IMR-90 (cell line): ENCODE measurements at regions not wholly inside any gene's neighbourhood (a gene's known extent, or its start where the extent isn't known, plus 50 kb on each side); places are given as distances from the start of the nearest gene placed in this dataset. TPM values are rescaled to one million over a fixed set of nuclear protein-coding genes. Genes with fewer than 3 reads are reported as not detected.

Experiments
- ATAC-seq: fragments of 200-7000 bp; cut with Tn5 transposase; 2 replicates; pipeline ENCODE4 v1.9.1; 2020; ENCODE audit warnings: low read depth, mild to moderate bottlenecking, moderate library complexity
- BruUV-seq: library from RNA; stranded (reverse); fragments of 400-500 nt; replicated peaks from 2 replicates; lab custom pipeline; 2021; lab: Mats Ljungman, UMichigan
- CTCF ChIA-PET: fragments of 300-600 bp; formaldehyde crosslinking; extraction: SDS; loops from one replicate; lab custom pipeline; 2021; ENCODE audit warnings: antibody characterized with exemption; lab: Yijun Ruan, JAX
- POLR2A ChIA-PET: fragments of 300-600 bp; sonication (Branson Sonifier 250); formaldehyde crosslinking; loops from one replicate; lab custom pipeline; 2022; ENCODE audit warnings: antibody characterized with exemption; ENCODE audit not compliant: unreplicated experiment; lab: Charles Lee
- DNase-seq: peaks from one replicate; pipeline ENCODE4 v3.0.0; 2013
- H2AFZ ChIP-seq: replicated peaks from 2 replicates; pipeline ENCODE3; 2013; ENCODE audit warnings: low read length, mild to moderate bottlenecking; ENCODE audit not compliant: poor library complexity
- H2AK5ac ChIP-seq: 2 replicates; pipeline ENCODE4 v1.6.1; 2013; ENCODE audit warnings: low read depth, low read length, inconsistent platforms
- H2AK9ac ChIP-seq: replicated peaks from 2 replicates; pipeline ENCODE3; 2013; ENCODE audit warnings: mild to moderate bottlenecking, low read depth, low read length, moderate library complexity; ENCODE audit not compliant: poor library complexity
- H2BK120ac ChIP-seq: 2 replicates; pipeline ENCODE4 v1.6.1; 2013; ENCODE audit warnings: low read depth, low read length, inconsistent platforms
- H2BK15ac ChIP-seq: 3 replicates; pipeline ENCODE4 v1.6.1; 2013; ENCODE audit warnings: low read depth, low read length, inconsistent platforms
- H2BK20ac ChIP-seq: 2 replicates; pipeline ENCODE4 v1.6.1; 2013; ENCODE audit warnings: low read depth, mild to moderate bottlenecking, inconsistent platforms, low read length, moderate library complexity
- H2BK5ac ChIP-seq: 2 replicates; pipeline ENCODE4 v1.6.1; 2013; ENCODE audit warnings: mild to moderate bottlenecking, low read depth, low read length, inconsistent platforms; ENCODE audit not compliant: poor library complexity, severe bottlenecking
- H3K14ac ChIP-seq: replicated peaks from 2 replicates; pipeline ENCODE4 v1.6.1; 2013; ENCODE audit warnings: low read depth, low read length, inconsistent platforms
- H3K18ac ChIP-seq: 2 replicates; pipeline ENCODE4 v1.6.1; 2013; ENCODE audit warnings: low read depth, low read length, control low read depth
- H3K23ac ChIP-seq: 2 replicates; pipeline ENCODE4 v1.6.1; 2013; ENCODE audit warnings: low read depth, low read length, inconsistent platforms
- H3K27ac ChIP-seq: 2 replicates; pipeline ENCODE4 v1.5.1; 2013; ENCODE audit warnings: mild to moderate bottlenecking, control low read depth, low read length; ENCODE audit not compliant: insufficient read depth
- H3K27me3 ChIP-seq: 2 replicates; pipeline ENCODE4 v1.6.1; 2013; ENCODE audit warnings: low read length; ENCODE audit not compliant: control insufficient read depth, insufficient read depth
- H3K36me3 ChIP-seq: 2 replicates; pipeline ENCODE4 v1.6.1; 2013; ENCODE audit warnings: low read length, mixed read lengths; ENCODE audit not compliant: control insufficient read depth, insufficient read depth
- H3K4ac ChIP-seq: 2 replicates; pipeline ENCODE4 v1.6.1; 2013; ENCODE audit warnings: low read depth, low read length, inconsistent platforms
- H3K4me1 ChIP-seq: 2 replicates; pipeline ENCODE4 v1.6.1; 2013; ENCODE audit warnings: low read length, mixed read lengths; ENCODE audit not compliant: control insufficient read depth, insufficient read depth
- H3K4me2 ChIP-seq: 2 replicates; pipeline ENCODE4 v1.6.1; 2013; ENCODE audit warnings: low read depth, mild to moderate bottlenecking, control low read depth, low read length, moderate library complexity
- H3K4me3 ChIP-seq: 2 replicates; pipeline ENCODE4 v1.5.1; 2013; ENCODE audit warnings: low read depth, mild to moderate bottlenecking, control low read depth, low read length, moderate library complexity; ENCODE audit not compliant: insufficient read depth
- H3K56ac ChIP-seq: 2 replicates; pipeline ENCODE4 v1.6.1; 2013; ENCODE audit warnings: low read length, inconsistent platforms; ENCODE audit not compliant: insufficient read depth; ENCODE audit errors: extremely low read depth
- H3K79me1 ChIP-seq, 2 experiments: 2 replicates each; pipeline ENCODE4 v1.6.1; 2013; ENCODE audit warnings: low read length in 2 of 2, inconsistent platforms in 1 of 2, low read depth in 1 of 2
- H3K9ac ChIP-seq: 2 replicates; pipeline ENCODE4 v1.6.1; 2013; ENCODE audit warnings: low read depth, low read length, control low read depth
- H3K9me1 ChIP-seq: 2 replicates; pipeline ENCODE4 v1.6.1; 2013; ENCODE audit warnings: low read length, inconsistent platforms; ENCODE audit not compliant: insufficient read depth
- H3K9me3 ChIP-seq: 2 replicates; pipeline ENCODE4 v1.6.1; 2013; ENCODE audit warnings: low read length; ENCODE audit not compliant: control insufficient read depth, insufficient read depth
- H4K20me1 ChIP-seq: 2 replicates; pipeline ENCODE4 v1.6.1; 2013; ENCODE audit warnings: low read length, inconsistent platforms; ENCODE audit not compliant: insufficient read depth
- H4K5ac ChIP-seq: 2 replicates; pipeline ENCODE4 v1.6.1; 2013; ENCODE audit warnings: mild to moderate bottlenecking, low read depth, low read length, control low read depth
- H4K8ac ChIP-seq, 2 experiments: 2 replicates each; pipeline ENCODE4 v1.6.1; 2013; ENCODE audit warnings: low read depth in 2 of 2, low read length in 2 of 2, control low read depth in 1 of 2, inconsistent platforms in 1 of 2
- H4K91ac ChIP-seq: 2 replicates; pipeline ENCODE4 v1.6.1; 2013; ENCODE audit warnings: low read depth, low read length, inconsistent platforms; ENCODE audit not compliant: insufficient read depth
- CTCF ChIP-seq: conservative IDR thresholded peaks from 2 replicates; pipeline ENCODE4 v1.5.1; 2012; ENCODE audit warnings: mild to moderate bottlenecking, low read depth, low read length, improper control_type of control experiment
- FOS ChIP-seq: fragments of 150-350 bp; IDR thresholded peaks from 2 replicates; pipeline ENCODE4 v1.6.1; 2016; ENCODE audit warnings: low read depth, low read length
- MAZ ChIP-seq: IDR thresholded peaks from 2 replicates; pipeline ENCODE4 v1.6.1; 2012; ENCODE audit warnings: low read depth, mild to moderate bottlenecking, low read length, improper control_type of control experiment, moderate library complexity, borderline replicate concordance
- NFE2L2 ChIP-seq: fragments of 150-350 bp; IDR thresholded peaks from 2 replicates; pipeline ENCODE4 v1.6.1; 2016; ENCODE audit warnings: low read depth, mild to moderate bottlenecking, low read length
- whole genome bisulfite sequencing, 2 experiments: methylation state at CpG; one replicate each; pipeline versions ENCODE4 v1.1.5 to v1.1.7; 2013; ENCODE audit warnings: missing lambda C conversion rate in 2 of 2; ENCODE audit not compliant: insufficient read length in 1 of 2; ENCODE audit errors: extremely low coverage in 2 of 2; 5-methylcytosine and 5-hydroxymethylcytosine counted together
- dilution Hi-C: fragments of 300-500 bp; cut with HindIII; formaldehyde crosslinking; loops from one replicate; pipeline ENCODE4 v1.14.3; 2018; ENCODE audit warnings: low sequenced_read_pairs; ENCODE audit not compliant: unreplicated experiment
- in situ Hi-C: fragments of 300-500 bp; cut with MboI; formaldehyde crosslinking; loops from 3 replicates; pipeline ENCODE4 v1.14.3; 2019; ENCODE audit warnings: low sequenced_read_pairs, inconsistent platforms, mixed read lengths
- intact Hi-C: fragments of 100-400 bp; cut with micrococcal nuclease; formaldehyde crosslinking; loops from 2 replicates; pipeline ENCODE4 v1.10.0; 2022
- microRNA-seq, 2 experiments: library from miRNA; stranded (forward) in 1 of 2; unstranded in 1 of 2; fragments of 10-50 nt in 1 of 2; fragments of <30 nt in 1 of 2; gene quantifications in 1 of 2; microRNA quantifications in 1 of 2; one replicate each; pipeline versions ENCODE3 to v1.1.0; 2013 to 2020; ENCODE audit not compliant: insufficient read depth in 1 of 2, insufficient read length in 1 of 2, unreplicated experiment in 1 of 2
- small RNA-seq, 5 experiments: library from RNA; depleted of rRNA; stranded (forward); fragments of <200 nt; gene quantifications; one replicate each; pipeline ENCODE3, GENCODE V24; 2012

GRCh38 chr18:33802955-33803354, 224.9 kb downstream of the ASXL3 start:
- H3K79me1 ChIP-seq, result no peaks in the 10 kb centered on the region
- no peak overlapping the region for H2BK20ac ChIP-seq
- H3K9me3 ChIP-seq, result no peaks in the 10 kb centered on the region
- H4K5ac ChIP-seq, result no peak overlapping the region
- H3K9ac ChIP-seq, result no peak overlapping the region
- H3K27ac ChIP-seq, result no peak overlapping the region
- H3K4me2 ChIP-seq, result no peak overlapping the region
- no peaks in the 10 kb centered on the region for H4K20me1 ChIP-seq
- H3K4me3 ChIP-seq, result no peak overlapping the region
- dilution Hi-C loops (no loop called here), in situ Hi-C loops (no loop called here), intact Hi-C loops (no loop called here)
- TF ChIP-seq CTCF (no peak), MAZ (no peak), NFE2L2 (no peak), FOS (no peak)
- no peaks in the 10 kb centered on the region for H3K9me1 ChIP-seq
- no peak overlapping the region for H3K23ac ChIP-seq
- H2BK5ac ChIP-seq, result no peak overlapping the region
- no peak overlapping the region for H2BK15ac ChIP-seq
- H2AK9ac ChIP-seq, result no peak overlapping the region
- DNase-seq (no peak), ATAC-seq (no peak)
- WGBS, 2 experiments, result no CpG with 5 or more reads among the region's 2 CpGs
- no TSS peak for BruUV-seq
- no peak overlapping the region for H3K4ac ChIP-seq
- no peak overlapping the region for H2AK5ac ChIP-seq
- no peak overlapping the region for H4K8ac ChIP-seq
- no peaks in the 10 kb centered on the region for H3K4me1 ChIP-seq
- no peaks in the 10 kb centered on the region for H3K36me3 ChIP-seq
- no peaks in the 10 kb centered on the region for H3K27me3 ChIP-seq
- H3K18ac ChIP-seq, result no peak overlapping the region
- H2AFZ ChIP-seq, result no peak overlapping the region
- no peak overlapping the region for H3K14ac ChIP-seq
- H4K91ac ChIP-seq, result no peak overlapping the region
- no peak overlapping the region for H3K56ac ChIP-seq
- no peak overlapping the region for H2BK120ac ChIP-seq
- CTCF ChIA-PET, result no interaction called here
- POLR2A ChIA-PET, result no interaction called here

Small RNA genes in the stretch of these regions (microRNA-seq; reads per million reads assigned to microRNA genes)
- gene RF00019 (ENCODE audit: insufficient read depth, insufficient read length), result not detected

Small RNA genes in the stretch of these regions (small RNA-seq; reads per million reads assigned to genes)
- 0 reads per million in 5 experiments for gene RF00019
